Mesodermal cell (in vitro differentiated cells): ENCODE measurements at regions not wholly inside any gene's neighbourhood (a gene's known extent, or its start where the extent isn't known, plus 50 kb on each side); places are given as distances from the start of the nearest gene placed in this dataset.

Experiments used
- H3K27ac ChIP-seq: 2 replicates; pipeline ENCODE4 v1.7.0; 2013; ENCODE audit warnings: mild to moderate bottlenecking, low read depth, low read length, moderate library complexity; ENCODE audit not compliant: severe bottlenecking
- H3K36me3 ChIP-seq: 2 replicates; pipeline ENCODE4 v1.7.1; 2013; ENCODE audit warnings: mild to moderate bottlenecking, low read length, moderate library complexity; ENCODE audit not compliant: control insufficient read depth, insufficient read depth
- H3K4me1 ChIP-seq: one replicate; pipeline ENCODE4 v1.7.1; 2013; ENCODE audit warnings: mild to moderate bottlenecking, low read length; ENCODE audit not compliant: insufficient read depth, control insufficient read depth, poor library complexity, severe bottlenecking
- H3K4me3 ChIP-seq: 2 replicates; pipeline ENCODE4 v1.7.0; 2013; ENCODE audit warnings: low read length, control low read depth, mild to moderate bottlenecking; ENCODE audit not compliant: insufficient read depth, poor library complexity, severe bottlenecking; ENCODE audit errors: extremely low read depth
- H3K9me3 ChIP-seq: 2 replicates; pipeline ENCODE4 v1.7.1; 2013; ENCODE audit warnings: mild to moderate bottlenecking, low read length, moderate library complexity; ENCODE audit not compliant: control insufficient read depth
- WGBS, 2 experiments: methylation state at CpG; one replicate each; pipeline ENCODE4 v1.1.5; 2013; ENCODE audit warnings: missing lambda C conversion rate in 2 of 2; ENCODE audit not compliant: insufficient coverage in 2 of 2; 5-methylcytosine and 5-hydroxymethylcytosine counted together

DNA sequence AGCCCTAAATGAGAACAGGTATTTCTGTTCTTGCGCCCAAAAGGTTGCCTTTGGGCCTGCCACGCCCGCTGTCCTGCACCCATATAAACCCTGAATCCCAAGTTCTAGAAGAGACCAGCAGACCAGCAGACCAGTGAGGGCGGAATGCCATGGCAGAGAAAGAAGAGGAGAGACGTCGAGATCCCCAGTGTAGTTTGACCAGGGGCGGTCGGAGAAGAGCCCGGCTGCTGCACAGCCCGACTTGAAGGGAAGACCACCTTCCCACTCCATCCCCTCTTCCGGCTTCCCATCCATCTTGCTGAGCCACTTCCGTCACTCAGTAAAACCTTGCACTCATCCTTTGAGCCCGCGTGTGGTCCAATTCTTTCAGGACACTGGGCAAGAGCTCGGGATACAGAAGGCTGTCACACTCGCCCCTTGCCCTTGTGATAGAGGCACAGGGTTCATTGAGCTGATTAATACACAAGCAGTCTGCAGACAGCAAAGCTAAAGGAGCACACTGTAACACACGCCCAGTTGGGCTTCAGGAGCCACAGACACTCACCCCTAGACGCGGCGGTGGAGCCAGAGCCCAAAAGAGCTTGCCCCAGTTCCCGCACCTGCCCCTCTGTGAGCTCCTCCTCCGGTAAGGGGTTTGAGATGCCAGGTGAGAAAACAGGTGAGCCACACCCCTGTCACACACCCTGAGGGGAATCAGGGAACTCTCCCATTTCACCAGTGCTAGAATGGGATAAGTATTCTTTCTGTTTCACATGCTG, 230.8 kb downstream of the PCDH10 start:
- Histone ChIP-seq H3K4me1 (no peaks in the 10 kb centered on the region), H3K4me3 (no peak overlapping the region), H3K9me3 (no peaks in the 10 kb centered on the region), H3K27ac (no peak overlapping the region), H3K36me3 (no peaks in the 10 kb centered on the region)
- WGBS, 2 experiments: 90 to 94% methylated on average over 10 to 18 of the region's 22 CpGs

DNA sequence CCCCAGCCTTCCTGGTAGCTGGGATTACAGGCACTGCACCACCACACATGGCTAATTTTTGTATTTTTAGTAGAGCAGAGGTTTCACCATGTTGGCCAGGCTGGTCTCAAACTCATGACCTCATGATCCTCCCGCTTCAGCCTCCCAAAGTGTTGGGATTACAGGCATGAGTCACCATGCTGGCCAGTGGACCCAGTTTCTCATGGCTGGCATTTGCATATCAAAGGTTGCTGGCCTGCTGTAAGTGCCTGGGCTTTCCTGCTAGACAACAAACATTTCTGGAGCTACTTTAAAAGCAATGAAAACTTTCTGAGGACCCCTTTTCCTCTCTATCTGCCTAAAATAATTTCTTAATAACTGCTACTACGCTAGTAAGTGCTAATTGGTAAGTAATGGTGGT, 228.2 kb downstream of the PCDH10 start:
- no peaks in the 10 kb centered on the region for H3K36me3 ChIP-seq
- WGBS, 2 experiments: 100% methylated on average over 1 of the region's 2 CpGs
- no peaks in the 10 kb centered on the region for H3K4me1 ChIP-seq
- no peaks in the 10 kb centered on the region for H3K9me3 ChIP-seq
- no peak overlapping the region for H3K4me3 ChIP-seq
- H3K27ac ChIP-seq: no peak overlapping the region

DNA sequence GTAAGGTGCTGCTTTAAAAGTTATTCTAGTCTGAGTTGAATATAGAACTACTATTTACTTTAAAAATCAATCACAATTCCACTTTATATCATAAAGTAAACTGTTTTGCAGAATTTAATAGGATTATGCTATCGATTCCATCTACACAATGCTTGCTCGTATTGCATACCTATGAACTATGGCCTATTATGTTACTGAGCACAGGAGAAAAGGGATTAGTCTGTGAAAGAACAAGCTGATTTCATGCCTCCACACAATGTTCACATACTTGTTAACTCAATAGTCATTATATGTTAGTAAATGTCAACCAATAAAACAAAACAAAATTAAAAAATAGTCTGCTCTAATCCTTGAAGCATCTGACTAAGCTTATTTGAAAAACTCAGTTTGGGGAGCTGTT, 223.6 kb downstream of the PCDH10 start:
- H3K27ac ChIP-seq: no peak overlapping the region
- H3K4me1 ChIP-seq: no peaks in the 10 kb centered on the region
- H3K36me3 ChIP-seq: no peaks in the 10 kb centered on the region
- no peaks in the 10 kb centered on the region for H3K9me3 ChIP-seq
- no CpG with 5 or more reads among the region's 2 CpGs for WGBS, 2 experiments
- H3K4me3 ChIP-seq: no peak overlapping the region

DNA sequence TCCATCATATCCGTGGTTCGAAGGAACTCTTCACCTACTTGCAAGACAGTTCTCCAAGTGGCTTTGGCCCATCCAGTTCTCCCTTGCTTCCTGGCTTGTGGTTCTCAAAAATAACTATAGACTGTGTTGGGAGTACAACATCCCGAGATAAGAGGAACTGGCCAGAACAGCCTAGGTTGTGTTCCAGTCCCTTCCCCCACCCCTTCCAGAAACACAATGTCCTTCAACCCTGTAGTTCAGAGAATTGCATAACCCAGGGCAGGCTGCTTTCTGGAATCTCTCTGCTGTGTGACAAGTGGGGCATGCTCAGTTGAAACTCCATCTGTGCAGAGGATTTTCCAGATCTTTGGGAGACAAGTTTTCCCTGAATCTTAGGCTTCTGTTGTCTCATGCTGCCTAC, 206.5 kb downstream of the PCDH10 start:
- H3K4me1 ChIP-seq: no peaks in the 10 kb centered on the region
- no peak overlapping the region for H3K4me3 ChIP-seq
- no peak overlapping the region for H3K27ac ChIP-seq
- H3K9me3 ChIP-seq: no peaks in the 10 kb centered on the region
- no peaks in the 10 kb centered on the region for H3K36me3 ChIP-seq
- 90 to 97% methylated on average over 2 to 3 of the region's 3 CpGs for WGBS, 2 experiments

DNA sequence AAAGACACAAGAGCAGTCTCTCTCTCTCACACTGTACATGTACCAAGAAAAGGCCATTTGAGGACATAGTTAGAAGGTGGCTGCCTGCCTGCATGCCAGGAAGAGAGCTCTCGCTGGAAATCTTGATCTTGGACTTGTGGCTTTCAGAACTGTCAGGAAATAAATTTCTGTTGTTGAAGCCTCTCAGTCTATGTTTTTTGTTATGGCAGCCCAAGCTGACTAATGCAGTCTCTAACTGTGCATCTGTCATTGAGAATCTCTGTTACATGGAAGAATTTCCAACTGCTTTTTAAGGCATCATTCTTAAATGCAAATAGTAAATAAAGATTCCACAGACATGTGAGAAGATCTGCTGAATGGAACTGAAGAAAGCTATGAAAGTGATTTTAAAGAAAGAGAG, 198.3 kb downstream of the PCDH10 start:
- H3K36me3 ChIP-seq: no peaks in the 10 kb centered on the region
- no peaks in the 10 kb centered on the region for H3K9me3 ChIP-seq
- H3K27ac ChIP-seq: no peak overlapping the region
- no peaks in the 10 kb centered on the region for H3K4me1 ChIP-seq
- 82 to 100% methylated on average over 1 of the region's 1 CpG for WGBS, 2 experiments
- H3K4me3 ChIP-seq: no peak overlapping the region

DNA sequence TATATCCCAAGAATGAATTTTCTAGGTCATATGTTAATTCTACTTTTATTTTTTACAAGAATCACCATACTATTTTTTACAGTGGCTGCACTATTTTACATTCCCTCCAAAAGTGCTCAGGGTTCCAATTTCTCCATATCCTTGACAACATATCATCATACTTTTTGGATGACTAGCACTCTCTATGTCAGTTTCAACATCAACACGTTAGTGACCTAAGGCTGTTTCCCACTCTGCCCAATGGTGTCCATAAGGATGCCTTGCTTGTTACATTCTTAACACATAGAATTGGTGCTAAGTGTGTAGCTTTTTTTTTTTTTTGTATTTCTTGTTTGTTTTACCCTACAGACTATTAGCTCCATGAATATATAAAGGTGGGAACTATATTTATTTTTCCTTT, 175.4 kb downstream of the PCDH10 start:
- WGBS, 2 experiments: no CpG with 5 or more reads among the region's 1 CpG
- no peak overlapping the region for H3K4me3 ChIP-seq
- no peak overlapping the region for H3K27ac ChIP-seq
- H3K36me3 ChIP-seq: no peaks in the 10 kb centered on the region
- no peaks in the 10 kb centered on the region for H3K9me3 ChIP-seq
- H3K4me1 ChIP-seq: no peaks in the 10 kb centered on the region

DNA sequence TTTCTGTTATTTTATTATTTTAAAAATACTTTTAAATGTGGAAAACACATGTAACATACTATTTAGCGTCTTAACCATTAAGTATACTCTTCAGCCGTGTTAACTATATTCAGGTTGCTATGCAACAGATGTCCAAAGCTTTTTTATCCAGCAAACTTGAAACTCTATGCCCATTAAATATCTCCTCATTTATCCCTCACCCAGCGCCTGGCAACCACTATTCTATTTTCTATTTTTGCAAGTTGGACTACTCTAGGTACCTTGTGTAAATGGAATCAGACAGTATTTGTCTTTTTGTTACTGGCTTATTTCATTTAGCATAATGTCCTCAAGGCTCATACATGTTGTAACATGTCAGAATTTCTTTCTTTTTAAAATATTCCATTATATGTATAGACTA, 174.6 kb downstream of the PCDH10 start:
- Histone ChIP-seq H3K27ac (no peak overlapping the region), H3K9me3 (no peaks in the 10 kb centered on the region), H3K36me3 (no peaks in the 10 kb centered on the region), H3K4me3 (no peak overlapping the region), H3K4me1 (no peaks in the 10 kb centered on the region)
- 95 to 96% methylated on average over 2 of the region's 3 CpGs for WGBS, 2 experiments

DNA sequence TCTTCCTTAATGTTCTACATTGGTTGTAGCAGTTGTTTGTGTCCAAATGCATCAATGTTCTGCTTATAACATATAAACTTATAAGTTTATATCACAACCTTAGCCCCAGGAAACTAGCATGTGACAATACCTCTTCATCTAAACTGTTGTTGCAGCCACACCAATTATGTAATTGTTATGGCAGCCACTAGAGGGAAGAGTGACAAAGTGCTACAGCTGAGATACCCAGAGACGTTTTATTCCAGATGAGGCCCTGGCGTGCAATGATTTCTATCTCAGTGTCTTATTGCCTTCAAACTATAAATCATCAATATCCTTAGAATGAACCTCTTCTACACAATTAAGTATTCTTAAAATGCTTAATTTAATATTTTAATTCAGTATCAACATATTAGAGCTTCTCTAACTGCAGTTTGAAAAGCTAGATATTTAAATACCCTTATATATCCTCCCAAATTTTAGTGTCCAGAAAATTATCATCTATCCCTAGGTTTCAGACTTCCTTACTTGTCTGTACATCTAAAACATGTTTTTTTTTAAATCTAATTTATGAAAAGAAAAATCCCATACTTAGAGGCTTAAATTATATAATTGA, 171.6 kb downstream of the PCDH10 start:
- whole genome bisulfite sequencing, 2 experiments: 0% methylated on average over 1 of the region's 2 CpGs; no CpG with 5 or more reads in 1 of the 2 experiments
- Histone ChIP-seq H3K4me3 (no peak overlapping the region), H3K27ac (no peak overlapping the region), H3K4me1 (no peaks in the 10 kb centered on the region), H3K9me3 (no peaks in the 10 kb centered on the region), H3K36me3 (no peaks in the 10 kb centered on the region)

DNA sequence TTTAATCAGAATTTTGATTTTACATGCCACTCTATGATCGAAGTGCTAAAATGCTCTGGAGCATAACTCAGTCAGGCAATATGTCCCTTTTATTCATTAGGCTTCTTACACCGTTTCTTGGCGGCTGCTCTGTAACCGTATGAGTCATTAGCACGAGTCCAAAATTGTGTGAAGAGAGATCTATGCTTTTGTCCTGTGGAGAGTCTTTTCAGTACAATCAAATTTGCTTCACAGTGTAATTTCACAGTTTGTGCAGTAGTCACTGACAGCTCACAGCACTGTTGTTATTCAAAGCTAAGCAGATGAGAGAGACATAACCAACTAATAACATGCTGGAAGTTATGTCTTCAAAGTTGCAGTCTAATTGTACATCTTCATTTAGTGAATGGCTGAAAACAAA, 167.8 kb downstream of the PCDH10 start:
- 71 to 84% methylated on average over 4 of the region's 5 CpGs for WGBS, 2 experiments
- H3K36me3 ChIP-seq: no peaks in the 10 kb centered on the region
- H3K27ac ChIP-seq: no peak overlapping the region

DNA sequence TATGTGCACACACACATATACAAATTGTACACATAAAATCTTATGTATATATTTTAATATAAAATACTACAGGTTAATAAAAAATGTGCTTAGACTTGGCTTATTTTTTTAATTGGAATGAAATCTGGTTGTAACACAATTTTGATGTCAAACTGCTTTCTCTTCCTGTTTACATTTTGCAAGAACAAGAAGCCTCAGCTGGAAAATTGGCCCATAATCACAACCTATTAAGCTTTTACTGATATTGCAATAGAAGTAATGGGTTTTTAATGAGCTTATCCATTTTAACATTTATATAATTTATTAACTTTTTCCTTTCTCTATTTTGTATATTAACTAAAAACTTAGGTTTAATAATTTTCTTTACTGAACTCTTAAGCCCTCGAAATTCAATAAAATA, 165.9 kb downstream of the PCDH10 start:
- H3K4me3 ChIP-seq: no peak overlapping the region
- no peak overlapping the region for H3K27ac ChIP-seq
- H3K4me1 ChIP-seq: no peaks in the 10 kb centered on the region
- H3K36me3 ChIP-seq: no peaks in the 10 kb centered on the region
- H3K9me3 ChIP-seq: no peaks in the 10 kb centered on the region
- WGBS, 2 experiments: no CpG with 5 or more reads among the region's 1 CpG

More for the DNA sequence above, 167.8 kb downstream of the PCDH10 start:
- H3K4me3 ChIP-seq: no peak overlapping the region
- no peaks in the 10 kb centered on the region for H3K4me1 ChIP-seq
- H3K9me3 ChIP-seq: no peaks in the 10 kb centered on the region

DNA sequence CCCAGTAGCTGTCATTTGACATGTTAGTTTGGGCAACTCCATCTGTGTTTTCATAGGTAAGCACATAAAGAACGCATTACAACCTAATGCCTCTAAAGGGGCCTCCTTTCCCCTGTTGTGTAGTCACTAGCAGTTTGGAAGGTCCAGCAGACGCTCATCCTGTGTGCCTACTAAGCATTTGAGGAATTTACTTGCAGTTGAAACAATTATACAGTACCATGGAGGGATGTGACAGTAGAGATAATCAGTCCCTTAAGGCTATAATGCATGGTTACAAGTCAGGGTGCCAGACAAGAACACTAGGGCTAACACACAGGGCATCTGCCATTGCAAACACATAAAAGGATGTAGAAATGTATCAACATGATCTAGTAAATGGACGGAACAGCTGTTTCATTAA, 138.3 kb downstream of the PCDH10 start:
- Histone ChIP-seq H3K27ac (no peak overlapping the region), H3K36me3 (no peaks in the 10 kb centered on the region), H3K4me1 (no peaks in the 10 kb centered on the region), H3K9me3 (no peaks in the 10 kb centered on the region), H3K4me3 (no peak overlapping the region)
- 86 to 100% methylated on average over 1 of the region's 3 CpGs for WGBS, 2 experiments
